HG02943 (cell line): ENCODE measurements at regions not wholly inside any gene's neighbourhood (a gene's known extent, or its start where the extent isn't known, plus 50 kb on each side); places are given as distances from the start of the nearest gene placed in this dataset.

ENCODE experiments used
- ATAC-seq: cut with Tn5 transposase; IDR thresholded peaks from one replicate; pipeline ENCODE4 v1.9.1; 2021; ENCODE audit warnings: mild to moderate bottlenecking, low read depth, moderate library complexity; ENCODE audit not compliant: unreplicated experiment

- ATAC-seq = no peak
These were observed 919.3 kb downstream of the UQCRFS1 start for GRCh38 chr19:28293685-28294084.

DNA sequence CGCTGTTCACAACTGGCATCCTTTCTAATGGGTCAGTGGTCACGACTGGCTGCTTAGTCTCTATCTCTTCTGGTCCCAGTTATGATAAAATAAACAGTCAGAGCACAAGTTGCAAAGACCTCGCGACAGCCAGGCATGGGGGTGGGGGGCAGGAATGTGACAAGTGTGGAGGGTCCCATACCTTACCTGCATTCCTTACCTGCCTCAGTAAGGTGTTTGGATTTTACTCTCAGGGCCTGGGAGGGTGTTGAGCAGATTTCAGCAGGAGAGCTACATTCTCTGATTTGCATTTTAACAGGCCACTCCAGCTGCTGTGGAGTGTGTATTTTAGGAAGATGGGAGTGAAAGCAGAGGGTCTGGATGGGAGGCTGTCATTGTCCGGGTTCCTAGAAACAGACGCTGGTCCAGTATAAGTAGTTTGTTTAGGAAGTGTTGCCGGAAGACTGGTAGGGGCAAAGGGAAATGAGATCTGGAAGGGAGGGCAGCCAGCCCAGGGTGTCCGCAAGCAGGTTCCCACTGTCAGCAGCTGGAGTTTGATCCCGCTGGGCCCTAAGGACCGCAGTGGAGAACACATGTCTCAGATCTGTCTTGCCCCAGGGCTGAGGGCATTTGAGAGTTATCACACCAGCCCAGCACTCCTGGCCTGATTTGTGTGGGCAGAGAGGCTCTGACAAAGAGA, 920.0 kb downstream of the UQCRFS1 start:
- no peak for ATAC-seq

GRCh38 chr19:28291874-28292273, 921.1 kb downstream of the UQCRFS1 start:
- no peak for ATAC-seq

GRCh38 chr19:28290963-28291657, 921.8 kb downstream of the UQCRFS1 start:
- ATAC-seq = no peak

- ATAC-seq = no peak
These were observed 923.5 kb downstream of the UQCRFS1 start for GRCh38 chr19:28289295-28290063.

GRCh38 chr19:28288572-28289264, 924.2 kb downstream of the UQCRFS1 start:
- no peak for ATAC-seq

GRCh38 chr19:28285917-28286316, 927.0 kb downstream of the UQCRFS1 start:
- ATAC-seq = no peak

DNA sequence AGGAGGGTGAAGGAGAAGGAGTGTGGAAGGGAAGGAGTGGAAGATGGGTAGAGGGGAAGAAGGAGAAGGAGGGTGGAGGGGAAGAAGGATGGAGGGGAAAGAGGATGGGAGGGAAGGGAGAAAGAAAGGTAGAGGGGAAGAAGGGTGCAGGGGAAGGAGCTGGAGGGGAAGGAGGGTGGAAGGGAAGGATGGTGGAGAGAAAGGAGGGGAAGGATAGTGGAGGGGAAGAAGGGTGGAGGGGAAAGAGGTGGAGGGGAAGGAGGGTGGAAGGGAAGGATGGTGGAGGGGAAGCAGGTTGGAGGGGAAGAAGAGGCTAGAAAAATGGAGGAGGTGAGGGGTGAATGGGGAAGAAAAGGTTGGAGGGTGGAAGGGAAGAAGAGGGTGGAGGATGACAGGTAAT, 927.9 kb downstream of the UQCRFS1 start:
- ATAC-seq = no peak

DNA sequence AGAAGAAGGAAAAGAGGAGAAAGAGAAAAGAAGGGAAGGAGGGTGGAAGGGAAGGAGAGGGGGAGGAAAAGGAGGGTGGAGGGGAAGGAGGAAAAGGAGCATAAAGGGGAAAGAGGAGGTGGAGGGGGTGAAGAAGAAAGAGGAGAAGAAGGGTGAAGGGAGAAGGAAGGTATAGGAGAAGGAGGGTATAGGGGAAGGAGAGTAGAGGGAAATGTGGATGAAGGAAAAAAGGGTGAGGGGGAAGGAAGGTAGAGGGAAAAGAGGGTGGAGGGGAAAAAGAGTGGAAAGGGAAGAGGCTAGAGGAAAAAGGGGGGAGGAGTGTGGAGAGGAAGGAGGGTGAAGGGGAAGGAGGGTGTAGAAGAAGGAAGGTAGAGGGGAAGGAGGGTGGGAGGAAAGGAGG, 928.6 kb downstream of the UQCRFS1 start:
- ATAC-seq = no peak

DNA sequence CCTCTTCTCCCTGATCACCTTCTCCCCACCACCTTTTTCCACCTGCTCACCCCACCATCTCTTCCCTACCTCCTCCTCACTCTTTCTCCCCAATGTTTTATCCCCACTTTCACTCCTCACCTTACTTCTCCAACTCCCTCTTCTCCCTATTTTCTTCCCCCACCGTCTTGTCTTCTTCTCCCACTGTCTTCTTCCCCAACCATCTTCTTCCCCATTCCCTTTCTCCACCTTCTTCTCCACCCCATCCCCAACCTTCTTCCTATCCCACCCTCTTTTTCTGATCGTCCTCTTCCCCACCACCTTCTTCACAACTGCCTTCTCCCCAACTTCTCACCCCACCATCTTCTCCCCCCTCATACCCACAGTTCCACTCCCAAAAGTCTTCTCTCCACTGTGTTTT, 929.4 kb downstream of the UQCRFS1 start:
- ATAC-seq = no peak

DNA sequence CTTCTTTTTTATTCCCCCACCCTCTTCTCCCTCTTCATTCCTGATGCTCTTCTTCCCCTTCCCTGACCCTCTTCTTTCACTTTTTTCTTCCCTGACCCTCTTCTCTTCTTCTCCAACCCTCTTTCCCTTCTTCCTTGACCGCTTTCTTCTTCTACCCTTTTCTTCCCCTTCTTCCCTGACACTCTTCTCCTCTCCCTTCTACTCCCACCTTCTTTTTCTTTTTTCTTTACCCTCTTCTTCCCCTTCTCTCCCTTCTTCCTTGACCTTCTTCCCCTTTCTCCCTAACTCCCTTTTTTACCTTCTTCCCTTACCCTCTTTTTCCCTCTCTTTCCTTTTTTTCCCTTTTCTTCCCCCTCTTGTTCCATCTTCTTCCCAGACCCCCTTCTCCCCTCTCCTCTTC, 931.3 kb downstream of the UQCRFS1 start:
- ATAC-seq = no peak

DNA sequence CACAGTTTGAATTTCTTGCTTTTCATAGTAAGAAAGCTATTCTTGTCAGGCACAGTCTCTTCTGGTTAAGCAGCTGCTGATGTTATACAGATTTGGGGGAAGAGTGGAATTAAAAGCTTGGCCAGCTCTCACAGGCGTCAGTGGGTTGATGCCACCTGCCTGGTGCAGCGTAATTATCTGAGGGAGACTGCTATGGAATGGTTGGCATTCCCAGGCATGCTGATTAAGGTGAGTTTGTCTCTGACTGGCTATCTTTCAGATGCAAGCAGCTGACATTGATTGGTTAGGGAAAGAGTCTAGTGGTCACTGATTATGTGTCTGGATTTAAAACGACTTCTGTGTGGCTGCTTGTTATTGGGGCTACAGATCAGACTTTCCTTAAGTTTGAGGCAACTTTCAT, 948.4 kb downstream of the UQCRFS1 start:
- no peak for ATAC-seq

- no peak for ATAC-seq
These were observed 954.1 kb downstream of the UQCRFS1 start for GRCh38 chr19:28258829-28259228.

DNA sequence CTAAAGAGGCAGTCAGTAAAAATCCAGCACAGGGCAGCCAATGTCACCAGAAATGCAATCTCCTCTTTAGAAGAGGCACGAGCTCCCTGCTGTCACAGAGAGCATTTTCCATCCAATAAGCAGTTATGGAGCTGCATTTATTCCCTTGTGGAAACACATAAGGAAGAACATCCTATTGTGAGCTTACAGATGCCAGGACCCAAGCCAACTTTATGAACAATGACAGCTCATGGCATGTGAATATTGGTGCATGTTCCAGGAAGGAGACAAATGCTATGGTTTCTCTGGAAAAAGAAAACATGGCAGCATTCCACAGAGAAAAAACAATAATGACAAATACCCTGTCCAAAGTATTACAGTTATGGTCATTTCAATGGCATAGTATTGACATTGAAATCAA, 955.6 kb downstream of the UQCRFS1 start:
- no peak for ATAC-seq

DNA sequence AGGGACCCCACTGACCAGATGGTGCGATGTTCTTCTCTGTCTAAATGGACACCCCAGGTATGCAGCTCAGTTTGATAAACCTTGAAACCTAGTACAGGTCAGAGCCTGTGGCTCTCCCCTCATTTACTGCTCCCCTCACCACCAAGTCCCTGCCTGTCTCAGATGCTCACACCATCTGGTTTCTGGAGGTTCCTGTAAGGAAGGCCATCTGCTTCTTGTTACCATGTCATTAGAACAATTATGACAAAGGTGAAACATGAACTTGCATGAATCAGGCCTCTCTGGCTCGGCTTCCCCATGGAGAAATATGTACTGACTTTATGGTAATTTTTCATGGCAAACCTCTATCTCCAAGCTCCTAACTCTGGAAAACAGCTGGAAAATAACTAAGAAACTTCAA, 965.7 kb downstream of the UQCRFS1 start:
- ATAC-seq = no peak

GRCh38 chr19:28245937-28246336, 967.0 kb downstream of the UQCRFS1 start:
- ATAC-seq = no peak

- ATAC-seq = no peak
These were observed 968.0 kb downstream of the UQCRFS1 start for GRCh38 chr19:28244966-28245365.

GRCh38 chr19:28242317-28242927, 970.5 kb downstream of the UQCRFS1 start:
- ATAC-seq = no peak

DNA sequence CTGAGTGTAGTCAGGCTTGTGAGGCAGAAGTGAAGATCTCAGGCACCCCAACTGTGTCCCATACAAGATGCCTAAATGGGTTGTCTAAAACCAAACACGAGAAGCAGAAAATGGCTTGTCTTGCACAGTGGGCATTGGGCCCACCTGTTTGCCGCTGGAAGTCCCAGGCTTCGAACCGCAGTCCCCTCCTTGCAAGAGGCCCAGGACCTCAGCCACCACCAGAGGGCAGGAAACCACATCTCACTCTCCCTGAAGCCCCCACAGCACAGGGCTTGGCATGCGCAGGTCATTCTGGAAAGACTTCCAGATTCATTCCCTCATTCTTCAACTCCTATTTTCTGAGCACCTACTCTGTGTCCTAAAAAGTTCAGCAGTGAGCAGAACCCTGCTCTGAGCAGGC, 973.7 kb downstream of the UQCRFS1 start:
- ATAC-seq = no peak

- ATAC-seq = no peak
These were observed 974.6 kb downstream of the UQCRFS1 start for GRCh38 chr19:28238270-28238820.
